Ectodermal cell (in vitro differentiated cells): ENCODE measurements at regions not wholly inside any gene's neighbourhood (a gene's known extent, or its start where the extent isn't known, plus 50 kb on each side); places are given as distances from the start of the nearest gene placed in this dataset.

Source experiments
- H3K27ac ChIP-seq: 2 replicates; pipeline ENCODE4 v1.7.0; 2013; ENCODE audit warnings: mild to moderate bottlenecking, low read depth, low read length; ENCODE audit not compliant: insufficient read depth, poor library complexity, severe bottlenecking
- H3K27me3 ChIP-seq: 2 replicates; pipeline ENCODE4 v1.7.0; 2013; ENCODE audit warnings: mild to moderate bottlenecking, low read length; ENCODE audit not compliant: insufficient read depth, control insufficient read depth, poor library complexity, severe bottlenecking
- H3K36me3 ChIP-seq: one replicate; pipeline ENCODE4 v1.7.0; 2013; ENCODE audit warnings: low read length; ENCODE audit not compliant: control insufficient read depth, insufficient read depth
- H3K4me1 ChIP-seq: one replicate; pipeline ENCODE4 v1.7.0; 2013; ENCODE audit warnings: low read length; ENCODE audit not compliant: control insufficient read depth, insufficient read depth
- H3K4me3 ChIP-seq: 2 replicates; pipeline ENCODE4 v1.7.0; 2013; ENCODE audit warnings: low read depth, low read length, control low read depth; ENCODE audit not compliant: insufficient read depth
- H3K9me3 ChIP-seq: 2 replicates; pipeline ENCODE4 v1.7.0; 2013; ENCODE audit warnings: mild to moderate bottlenecking, low read length, moderate library complexity; ENCODE audit not compliant: control insufficient read depth
- WGBS, 2 experiments: methylation state at CpG; one replicate each; pipeline ENCODE4 v1.1.7; 2013; ENCODE audit warnings: missing lambda C conversion rate in 2 of 2; 5-methylcytosine and 5-hydroxymethylcytosine counted together

GRCh38 chr1:68984289-68984688 lies 487.4 kb upstream of the DEPDC1 start:
- H3K27me3 ChIP-seq: no peaks in the 10 kb centered on the region
- no peak overlapping the region for H3K4me3 ChIP-seq
- H3K9me3 ChIP-seq: no peaks in the 10 kb centered on the region
- no peaks in the 10 kb centered on the region for H3K4me1 ChIP-seq
- H3K27ac ChIP-seq: no peak overlapping the region
- WGBS, 2 experiments: 96 to 97% methylated on average over 2 of the region's 2 CpGs
- H3K36me3 ChIP-seq: no peaks in the 10 kb centered on the region

GRCh38 chr1:68994096-68994495 lies 497.2 kb upstream of the DEPDC1 start:
- no peaks in the 10 kb centered on the region for H3K27me3 ChIP-seq
- no peak overlapping the region for H3K4me3 ChIP-seq
- H3K4me1 ChIP-seq: no peaks in the 10 kb centered on the region
- H3K27ac ChIP-seq: no peak overlapping the region
- no peaks in the 10 kb centered on the region for H3K9me3 ChIP-seq
- no peaks in the 10 kb centered on the region for H3K36me3 ChIP-seq
- WGBS, 2 experiments: 65 to 80% methylated on average over 4 of the region's 4 CpGs

- Histone ChIP-seq H3K27ac (no peak overlapping the region), H3K9me3 (no peaks in the 10 kb centered on the region), H3K36me3 (no peaks in the 10 kb centered on the region), H3K27me3 (no peaks in the 10 kb centered on the region), H3K4me1 (no peaks in the 10 kb centered on the region), H3K4me3 (no peak overlapping the region)
These were observed 519.6 kb upstream of the DEPDC1 start for GRCh38 chr1:69016468-69016867.

GRCh38 chr1:69029649-69030048 lies 532.8 kb upstream of the DEPDC1 start:
- H3K9me3 ChIP-seq: no peaks in the 10 kb centered on the region
- no peaks in the 10 kb centered on the region for H3K27me3 ChIP-seq
- H3K27ac ChIP-seq: no peak overlapping the region
- no peaks in the 10 kb centered on the region for H3K36me3 ChIP-seq
- H3K4me3 ChIP-seq: no peak overlapping the region
- WGBS, 2 experiments: 89 to 94% methylated on average over 3 of the region's 3 CpGs
- H3K4me1 ChIP-seq: no peaks in the 10 kb centered on the region

- H3K27me3 ChIP-seq: no peaks in the 10 kb centered on the region
- H3K4me1 ChIP-seq: no peaks in the 10 kb centered on the region
- no peak overlapping the region for H3K27ac ChIP-seq
- H3K4me3 ChIP-seq: no peak overlapping the region
- H3K9me3 ChIP-seq: no peaks in the 10 kb centered on the region
- no peaks in the 10 kb centered on the region for H3K36me3 ChIP-seq
These were observed 529.3 kb upstream of the LRRC7 start for GRCh38 chr1:69038379-69038778.

GRCh38 chr1:69045572-69045971 lies 522.1 kb upstream of the LRRC7 start:
- whole genome bisulfite sequencing, 2 experiments: 90 to 100% methylated on average over 1 of the region's 1 CpG
- no peak overlapping the region for H3K4me3 ChIP-seq
- no peaks in the 10 kb centered on the region for H3K36me3 ChIP-seq
- no peaks in the 10 kb centered on the region for H3K4me1 ChIP-seq
- no peaks in the 10 kb centered on the region for H3K9me3 ChIP-seq
- H3K27me3 ChIP-seq: no peaks in the 10 kb centered on the region
- H3K27ac ChIP-seq: no peak overlapping the region

GRCh38 chr1:69055194-69055593 lies 512.5 kb upstream of the LRRC7 start:
- no peaks in the 10 kb centered on the region for H3K9me3 ChIP-seq
- H3K27ac ChIP-seq: no peak overlapping the region
- no peak overlapping the region for H3K4me3 ChIP-seq
- no peaks in the 10 kb centered on the region for H3K4me1 ChIP-seq
- H3K27me3 ChIP-seq: no peaks in the 10 kb centered on the region
- H3K36me3 ChIP-seq: no peaks in the 10 kb centered on the region
- WGBS, 2 experiments: 80 to 81% methylated on average over 2 of the region's 2 CpGs

GRCh38 chr1:69058454-69058853 lies 509.3 kb upstream of the LRRC7 start:
- WGBS, 2 experiments: 95 to 100% methylated on average over 2 to 3 of the region's 3 CpGs
- no peak overlapping the region for H3K27ac ChIP-seq
- H3K27me3 ChIP-seq: no peaks in the 10 kb centered on the region
- no peaks in the 10 kb centered on the region for H3K4me1 ChIP-seq
- H3K36me3 ChIP-seq: no peaks in the 10 kb centered on the region
- no peaks in the 10 kb centered on the region for H3K9me3 ChIP-seq
- H3K4me3 ChIP-seq: no peak overlapping the region

GRCh38 chr1:69070660-69071373 lies 496.9 kb upstream of the LRRC7 start:
- no peaks in the 10 kb centered on the region for H3K27me3 ChIP-seq
- 92 to 95% methylated on average over 6 to 7 of the region's 7 CpGs for WGBS, 2 experiments

GRCh38 chr1:69073176-69073575 lies 494.5 kb upstream of the LRRC7 start:
- no peaks in the 10 kb centered on the region for H3K9me3 ChIP-seq
- no peak overlapping the region for H3K4me3 ChIP-seq
- H3K27ac ChIP-seq: no peak overlapping the region
- no peaks in the 10 kb centered on the region for H3K36me3 ChIP-seq
- peaks cover 15% of the 10 kb centered on the region for H3K4me1 ChIP-seq
- WGBS, 2 experiments: 91 to 97% methylated on average over 2 of the region's 2 CpGs
- no peaks in the 10 kb centered on the region for H3K27me3 ChIP-seq

More at GRCh38 chr1:69070660-69071373, 496.9 kb upstream of the LRRC7 start:
- Histone ChIP-seq H3K36me3 (no peaks in the 10 kb centered on the region), H3K4me3 (no peak overlapping the region), H3K4me1 (no peaks in the 10 kb centered on the region), H3K9me3 (no peaks in the 10 kb centered on the region), H3K27ac (no peak overlapping the region)

- Histone ChIP-seq H3K27me3 (no peaks in the 10 kb centered on the region), H3K4me1 (peaks cover 28% of the 10 kb centered on the region), H3K4me3 (no peak overlapping the region), H3K9me3 (no peaks in the 10 kb centered on the region), H3K27ac (no peak overlapping the region), H3K36me3 (no peaks in the 10 kb centered on the region)
- WGBS, 2 experiments: 27 to 29% methylated on average over 2 to 3 of the region's 3 CpGs
These were observed 491.1 kb upstream of the LRRC7 start for GRCh38 chr1:69076631-69077030.
